GM23248 (cell line): ENCODE measurements at regions not wholly inside any gene's neighbourhood (a gene's known extent, or its start where the extent isn't known, plus 50 kb on each side); places are given as distances from the start of the nearest gene placed in this dataset.

Experiments used
- EZH2 ChIP-seq: fragments of 200-600 bp; sonication (generic); IDR thresholded peaks from 2 replicates; pipeline ENCODE4 v1.6.1; 2018; ENCODE audit warnings: antibody characterized with exemption, mild to moderate bottlenecking; ENCODE audit not compliant: insufficient read depth, poor library complexity, severe bottlenecking
- EZH2phosphoT487 ChIP-seq: fragments of 200-600 bp; sonication (generic); IDR thresholded peaks from 2 replicates; pipeline ENCODE4 v1.6.1; 2018; ENCODE audit warnings: antibody characterized with exemption, moderate library complexity, mild to moderate bottlenecking, low read depth; ENCODE audit not compliant: insufficient read depth

GRCh38 chr4:180789929-180790328 lies 1453.3 kb upstream of the TENM3 start:
- TF ChIP-seq EZH2phosphoT487 (no peak), EZH2 (no peak)
